Vagina (tissue), 2 donors: ENCODE measurements at regions not wholly inside any gene's neighbourhood (a gene's known extent, or its start where the extent isn't known, plus 50 kb on each side); places are given as distances from the start of the nearest gene placed in this dataset.

Source experiments
- DNase-seq, 2 donors: peaks; one replicate each; pipeline ENCODE4 v3.0.0-alpha.2; 2017; ENCODE audit errors: extremely low spot score in 2 of 2
- H3K27ac ChIP-seq: fragments of 200-600 bp; sonication (generic); one replicate; pipeline ENCODE4 v1.5.1; 2019
- H3K27me3 ChIP-seq: fragments of 200-600 bp; sonication (generic); one replicate; pipeline ENCODE4 v1.5.1; 2019
- H3K36me3 ChIP-seq, 2 donors: fragments of 200-600 bp; sonication (generic); one replicate each; pipeline ENCODE4 v1.5.1; 2017 to 2019
- H3K4me1 ChIP-seq: fragments of 200-600 bp; sonication (generic); one replicate; pipeline ENCODE4 v1.5.1; 2019
- H3K4me3 ChIP-seq, 2 donors: fragments of 200-600 bp; sonication (generic); 1 replicate in 1 of 2; 2 replicates in 1 of 2; pipeline ENCODE4 v1.5.1; 2016 to 2019
- H3K9me3 ChIP-seq: fragments of 200-600 bp; sonication (generic); one replicate; pipeline ENCODE4 v1.5.1; 2019
- CTCF ChIP-seq, 3 experiments: fragments of 450-650 bp in 2 of 3; fragments of 200-600 bp in 1 of 3; sonication (generic) in 1 of 3; IDR thresholded peaks; one replicate each; pipeline ENCODE4 v1.5.1; 2017 to 2019; ENCODE audit warnings: antibody characterized with exemption in 3 of 3, mild to moderate bottlenecking in 2 of 3, moderate library complexity in 2 of 3
- POLR2A ChIP-seq, 2 donors: fragments of 450-650 bp; IDR thresholded peaks; one replicate each; pipeline ENCODE4 v1.6.1; 2017; ENCODE audit warnings: antibody characterized with exemption in 2 of 2, mild to moderate bottlenecking in 2 of 2, moderate library complexity in 2 of 2
- POLR2AphosphoS5 ChIP-seq, 2 donors: sonication (generic); formaldehyde crosslinking; IDR thresholded peaks; one replicate each; pipeline ENCODE4 v1.9.0; 2017; ENCODE audit warnings: antibody characterized with exemption in 2 of 2, mild to moderate bottlenecking in 2 of 2, low read depth in 1 of 2; ENCODE audit not compliant: insufficient read depth in 1 of 2
- intact Hi-C: fragments of 100-400 bp; cut with DNase I; formaldehyde crosslinking; loops from one replicate; pipeline ENCODE4 v1.15.1; 2023

- TF ChIP-seq CTCF (IDR thresholded peaks at IDR 0.05) (no peak), POLR2A (IDR thresholded peaks at IDR 0.05) (no peak), POLR2AphosphoS5 (IDR thresholded peaks at IDR 0.05; ENCODE audit: insufficient read depth in 1 of 2, low read depth in 1 of 2) (no peak)
- intact Hi-C loops: no loop called here
- Histone ChIP-seq H3K9me3 (no peaks in the 10 kb centered on the region), H3K4me1 (no peaks in the 10 kb centered on the region), H3K36me3 (no peaks in the 10 kb centered on the region), H3K27ac (no peak overlapping the region), H3K27me3 (no peaks in the 10 kb centered on the region), H3K4me3 (no peak overlapping the region)
- DNase-seq: no peak
These were observed 452.1 kb downstream of the TUSC1 start for GRCh38 chr9:25225938-25226760.

GRCh38 chr9:25224996-25225395 is 453.2 kb downstream of the TUSC1 start:
- TF ChIP-seq POLR2AphosphoS5 (IDR thresholded peaks at IDR 0.05; ENCODE audit: insufficient read depth in 1 of 2, low read depth in 1 of 2) (no peak), POLR2A (IDR thresholded peaks at IDR 0.05) (no peak), CTCF (IDR thresholded peaks at IDR 0.05) (no peak)

DNA sequence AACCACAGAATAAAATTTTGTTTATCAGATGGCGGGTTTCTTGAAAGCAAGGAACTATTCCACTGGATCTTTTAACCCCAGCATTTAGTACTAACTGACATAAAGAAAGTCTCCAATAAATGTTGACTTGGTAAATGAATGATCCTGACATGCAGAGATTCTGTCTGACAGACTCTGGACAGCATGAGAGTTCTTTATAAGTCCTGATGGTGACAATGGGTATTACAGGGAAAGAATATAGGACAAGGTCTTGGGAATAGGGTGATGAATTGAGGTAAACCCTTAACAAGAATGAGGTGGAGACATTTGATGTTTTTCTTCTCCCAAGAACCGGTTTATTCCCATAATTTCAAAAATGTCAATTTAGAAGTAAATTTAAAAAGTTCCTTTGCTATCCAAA is 453.9 kb downstream of the TUSC1 start:
- no peak for DNase-seq
- intact Hi-C loops: no loop called here
- Histone ChIP-seq H3K27me3 (no peaks in the 10 kb centered on the region), H3K9me3 (no peaks in the 10 kb centered on the region), H3K27ac (no peak overlapping the region), H3K36me3 (no peaks in the 10 kb centered on the region), H3K4me1 (no peaks in the 10 kb centered on the region), H3K4me3 (no peak overlapping the region)
- no peak for TF ChIP-seq CTCF (IDR thresholded peaks at IDR 0.05)
- no peak for TF ChIP-seq POLR2AphosphoS5 (IDR thresholded peaks at IDR 0.05; ENCODE audit: insufficient read depth in 1 of 2, low read depth in 1 of 2)
- no peak for TF ChIP-seq POLR2A (IDR thresholded peaks at IDR 0.05)

More at GRCh38 chr9:25224996-25225395, 453.2 kb downstream of the TUSC1 start:
- Histone ChIP-seq H3K27ac (no peak overlapping the region), H3K9me3 (no peaks in the 10 kb centered on the region), H3K36me3 (no peaks in the 10 kb centered on the region), H3K27me3 (no peaks in the 10 kb centered on the region), H3K4me3 (no peak overlapping the region), H3K4me1 (no peaks in the 10 kb centered on the region)
- DNase-seq: no peak
- intact Hi-C loops: no loop called here

GRCh38 chr9:25212361-25212760 is 465.9 kb downstream of the TUSC1 start:
- Histone ChIP-seq H3K9me3 (no peaks in the 10 kb centered on the region), H3K36me3 (no peaks in the 10 kb centered on the region), H3K4me3 (no peak overlapping the region), H3K27me3 (no peaks in the 10 kb centered on the region), H3K27ac (no peak overlapping the region), H3K4me1 (no peaks in the 10 kb centered on the region)
- DNase-seq: no peak
- intact Hi-C loops: no loop called here
- no peak for TF ChIP-seq CTCF (IDR thresholded peaks at IDR 0.05)
- no peak for TF ChIP-seq POLR2AphosphoS5 (IDR thresholded peaks at IDR 0.05; ENCODE audit: insufficient read depth in 1 of 2, low read depth in 1 of 2)
- no peak for TF ChIP-seq POLR2A (IDR thresholded peaks at IDR 0.05)
